ENCODE measurements at regions not wholly inside any gene's neighbourhood (a gene's known extent, or its start where the extent isn't known, plus 50 kb on each side); places are given as distances from the start of the nearest gene placed in this dataset.

DNA sequence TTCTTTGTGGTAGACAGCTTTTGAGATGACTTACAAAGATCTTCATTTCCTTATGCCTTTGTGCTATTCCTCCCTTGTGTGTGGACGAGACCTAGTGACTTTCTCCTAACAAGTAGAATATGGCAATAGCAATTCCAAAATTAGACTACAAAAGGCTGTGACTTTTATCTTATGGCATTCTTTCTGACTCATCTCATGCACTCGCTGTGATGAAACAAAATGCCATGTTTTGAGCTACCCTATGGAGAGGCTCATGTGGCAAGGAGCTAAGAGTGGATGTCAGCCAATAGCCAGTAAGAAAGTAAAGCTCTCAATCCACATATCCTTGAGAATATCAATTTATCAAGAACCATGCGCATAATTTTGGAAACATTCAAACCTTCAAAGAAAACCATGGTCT, 380.5 kb upstream of the SMC2 start:
- ATAC-seq (ENCODE audit: low read depth in 2 of 2) = no peak
- no peaks in the 10 kb centered on the region for H3K27me3 Mint-ChIP-seq
- no peaks in the 10 kb centered on the region for H3K4me1 Mint-ChIP-seq
- H3K27ac Mint-ChIP-seq = no peak overlapping the region
- no peak for DNase-seq
- no peak overlapping the region for H3K4me3 Mint-ChIP-seq
- H3K9me3 Mint-ChIP-seq = peaks cover 0 to 9% (median 6%) of the 10 kb centered on the region in 7 donors
- H3K36me3 Mint-ChIP-seq = no peaks in the 10 kb centered on the region

DNA sequence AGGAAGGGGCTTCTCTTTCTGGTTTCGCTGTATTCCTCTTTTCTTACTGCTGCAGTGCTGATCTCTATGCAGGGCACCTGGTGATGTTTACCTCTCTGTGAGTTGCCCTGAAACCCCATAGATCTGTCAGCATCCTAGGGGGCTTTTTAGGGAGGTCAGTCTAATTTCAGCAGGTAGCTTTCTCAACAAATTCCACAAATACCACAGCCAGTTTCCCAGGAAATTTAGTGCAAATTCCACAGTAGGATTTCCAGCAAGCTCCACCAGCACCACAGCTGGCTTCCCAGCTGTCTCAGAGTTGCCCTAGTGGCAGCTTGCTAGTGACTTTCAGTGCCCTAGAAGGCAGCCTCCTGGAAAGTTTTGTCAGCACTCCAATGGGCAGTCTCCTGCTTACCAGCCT, 379.1 kb upstream of the SMC2 start:
- Mint-ChIP-seq H3K9me3 (peaks cover 0 to 9% (median 5%) of the 10 kb centered on the region in 7 donors), H3K27me3 (no peaks in the 10 kb centered on the region), H3K27ac (no peak overlapping the region)

DNA sequence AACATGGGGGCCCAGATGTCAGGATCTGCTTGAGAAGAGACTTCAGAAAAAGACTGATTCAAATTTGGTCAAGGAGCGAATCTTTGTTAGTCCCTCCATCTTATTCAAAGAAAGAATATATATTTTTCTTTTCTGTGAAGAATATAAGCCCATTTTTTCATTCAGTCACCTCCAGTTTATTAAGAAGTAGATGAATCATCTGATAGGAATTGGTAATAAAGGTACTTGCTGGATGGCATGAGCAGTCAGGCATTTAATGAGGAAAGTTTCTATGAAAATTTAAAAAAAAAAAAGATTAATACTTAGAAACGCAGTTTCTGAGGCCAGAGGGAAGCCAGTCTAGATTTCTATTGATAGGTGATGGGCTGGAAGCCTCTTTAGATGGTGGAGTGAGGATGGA, 373.1 kb upstream of the SMC2 start:
- no peak overlapping the region for H3K4me3 Mint-ChIP-seq
- ATAC-seq (ENCODE audit: low read depth in 2 of 2) = no peak
- no peaks in the 10 kb centered on the region for H3K27me3 Mint-ChIP-seq
- H3K9me3 Mint-ChIP-seq = peaks cover 0 to 10% (median 3%) of the 10 kb centered on the region in 7 donors
- H3K27ac Mint-ChIP-seq = no peak overlapping the region
- no peaks in the 10 kb centered on the region for H3K4me1 Mint-ChIP-seq
- no peaks in the 10 kb centered on the region for H3K36me3 Mint-ChIP-seq
- no peak for DNase-seq

More for the DNA sequence above, 379.1 kb upstream of the SMC2 start:
- no peaks in the 10 kb centered on the region for H3K36me3 Mint-ChIP-seq
- ATAC-seq (ENCODE audit: low read depth in 2 of 2) (no peak), DNase-seq (no peak)
- H3K4me1 Mint-ChIP-seq = no peaks in the 10 kb centered on the region
- H3K4me3 Mint-ChIP-seq = no peak overlapping the region

DNA sequence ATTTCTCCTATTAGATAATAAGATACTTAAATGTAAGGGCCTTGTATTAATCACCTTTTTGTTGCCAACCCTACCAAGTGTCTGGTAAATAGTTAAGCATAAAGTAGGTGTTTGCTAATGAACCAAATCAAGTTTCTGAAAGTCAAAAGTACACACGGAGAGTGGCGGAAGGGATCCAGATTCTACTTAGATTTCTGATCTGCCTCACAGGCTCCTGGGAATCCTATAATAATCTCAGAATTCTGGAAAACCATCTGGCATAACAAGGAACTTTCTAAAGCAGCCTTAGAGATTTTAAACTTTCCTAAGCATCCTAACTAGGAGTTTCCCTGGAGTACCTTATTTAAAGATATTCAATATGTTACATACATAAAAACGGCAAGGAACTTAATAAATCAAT, 363.2 kb upstream of the SMC2 start:
- ATAC-seq (ENCODE audit: low read depth in 2 of 2) = no peak
- no peak overlapping the region for H3K27ac Mint-ChIP-seq
- H3K36me3 Mint-ChIP-seq = no peaks in the 10 kb centered on the region
- H3K4me3 Mint-ChIP-seq = no peak overlapping the region
- H3K27me3 Mint-ChIP-seq = no peaks in the 10 kb centered on the region
- no peak for DNase-seq
- H3K4me1 Mint-ChIP-seq = no peaks in the 10 kb centered on the region
- H3K9me3 Mint-ChIP-seq = peaks cover 0 to 10% (median 0%) of the 10 kb centered on the region in 7 donors

DNA sequence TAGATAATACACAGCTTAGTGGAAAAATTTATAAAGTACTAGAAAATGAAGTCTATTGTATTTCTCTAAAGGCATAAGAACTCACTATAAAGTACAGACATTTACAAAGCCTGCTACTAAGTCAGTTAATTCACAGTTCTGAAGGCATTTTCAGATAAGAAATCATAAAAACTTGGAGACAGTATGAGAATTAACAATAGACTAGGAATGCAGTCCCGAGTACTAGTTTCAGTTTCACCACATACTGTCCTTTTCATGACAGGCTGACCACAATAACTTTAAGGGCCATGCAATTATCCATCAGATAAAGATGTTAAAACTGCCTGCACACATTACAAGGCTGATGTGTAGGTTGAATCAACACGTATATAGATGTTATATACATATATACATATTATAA, 362.6 kb upstream of the SMC2 start:
- no peaks in the 10 kb centered on the region for H3K36me3 Mint-ChIP-seq
- no peaks in the 10 kb centered on the region for H3K4me1 Mint-ChIP-seq
- peaks cover 0 to 10% (median 0%) of the 10 kb centered on the region in 7 donors for H3K9me3 Mint-ChIP-seq
- DNase-seq = no peak
- no peak overlapping the region for H3K4me3 Mint-ChIP-seq
- no peaks in the 10 kb centered on the region for H3K27me3 Mint-ChIP-seq
- H3K27ac Mint-ChIP-seq = no peak overlapping the region
- ATAC-seq (ENCODE audit: low read depth in 2 of 2) = no peak

GRCh38 chr9:103734471-103734870, 359.6 kb upstream of the SMC2 start:
- Mint-ChIP-seq H3K27ac (no peak overlapping the region), H3K4me1 (no peaks in the 10 kb centered on the region), H3K9me3 (peaks cover 0 to 6% (median 0%) of the 10 kb centered on the region in 7 donors), H3K27me3 (no peaks in the 10 kb centered on the region), H3K4me3 (no peak overlapping the region), H3K36me3 (no peaks in the 10 kb centered on the region)
- DNase-seq (no peak), ATAC-seq (ENCODE audit: low read depth in 2 of 2) (no peak)

DNA sequence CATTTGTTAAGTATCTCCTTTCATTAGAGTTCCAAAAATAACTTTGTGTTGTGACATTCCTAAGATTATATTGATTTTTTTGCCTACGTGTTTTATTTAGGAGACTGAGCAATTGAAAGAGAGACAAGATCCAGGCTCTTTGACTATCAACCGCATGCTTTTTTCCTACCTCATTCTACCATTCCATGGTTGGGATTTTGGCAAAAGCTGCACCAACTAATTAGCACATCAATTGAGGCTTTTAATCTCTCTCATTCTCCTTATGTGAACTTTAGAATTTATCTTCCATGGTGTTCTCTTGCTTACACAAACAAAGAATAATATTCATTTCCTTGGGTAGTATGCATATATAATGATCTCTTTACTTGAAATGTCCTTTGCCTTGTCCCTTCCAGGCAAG, 338.7 kb upstream of the SMC2 start:
- no peaks in the 10 kb centered on the region for H3K36me3 Mint-ChIP-seq
- no peak overlapping the region for H3K27ac Mint-ChIP-seq
- no peaks in the 10 kb centered on the region for H3K4me1 Mint-ChIP-seq
- peaks cover 0 to 4% (median 0%) of the 10 kb centered on the region in 7 donors for H3K9me3 Mint-ChIP-seq
- H3K27me3 Mint-ChIP-seq = no peaks in the 10 kb centered on the region
- DNase-seq (no peak), ATAC-seq (ENCODE audit: low read depth in 2 of 2) (no peak)
- H3K4me3 Mint-ChIP-seq = no peak overlapping the region

GRCh38 chr9:103755986-103756385, 338.1 kb upstream of the SMC2 start:
- no peaks in the 10 kb centered on the region for H3K27me3 Mint-ChIP-seq
- H3K27ac Mint-ChIP-seq = no peak overlapping the region
- H3K4me1 Mint-ChIP-seq = no peaks in the 10 kb centered on the region
- DNase-seq (no peak), ATAC-seq (ENCODE audit: low read depth in 2 of 2) (no peak)
- H3K36me3 Mint-ChIP-seq = no peaks in the 10 kb centered on the region
- no peak overlapping the region for H3K4me3 Mint-ChIP-seq
- H3K9me3 Mint-ChIP-seq = peaks cover 0 to 4% (median 0%) of the 10 kb centered on the region in 7 donors

GRCh38 chr9:103757062-103757461, 337.0 kb upstream of the SMC2 start:
- H3K4me1 Mint-ChIP-seq = no peaks in the 10 kb centered on the region
- no peak for DNase-seq
- peaks cover 0 to 7% (median 0%) of the 10 kb centered on the region in 7 donors for H3K9me3 Mint-ChIP-seq
- no peak for ATAC-seq (ENCODE audit: low read depth in 2 of 2)
- no peaks in the 10 kb centered on the region for H3K27me3 Mint-ChIP-seq
- no peak overlapping the region for H3K27ac Mint-ChIP-seq
- no peaks in the 10 kb centered on the region for H3K36me3 Mint-ChIP-seq
- no peak overlapping the region for H3K4me3 Mint-ChIP-seq

GRCh38 chr9:103761466-103761865, 332.6 kb upstream of the SMC2 start:
- no peaks in the 10 kb centered on the region for H3K4me1 Mint-ChIP-seq
- DNase-seq (no peak), ATAC-seq (ENCODE audit: low read depth in 2 of 2) (no peak)
- no peak overlapping the region for H3K27ac Mint-ChIP-seq
- peaks cover 0 to 5% of the 10 kb centered on the region in 2 donors for H3K36me3 Mint-ChIP-seq
- H3K9me3 Mint-ChIP-seq = peaks cover 0 to 8% (median 2%) of the 10 kb centered on the region in 7 donors
- H3K4me3 Mint-ChIP-seq = no peak overlapping the region
- H3K27me3 Mint-ChIP-seq = no peaks in the 10 kb centered on the region

DNA sequence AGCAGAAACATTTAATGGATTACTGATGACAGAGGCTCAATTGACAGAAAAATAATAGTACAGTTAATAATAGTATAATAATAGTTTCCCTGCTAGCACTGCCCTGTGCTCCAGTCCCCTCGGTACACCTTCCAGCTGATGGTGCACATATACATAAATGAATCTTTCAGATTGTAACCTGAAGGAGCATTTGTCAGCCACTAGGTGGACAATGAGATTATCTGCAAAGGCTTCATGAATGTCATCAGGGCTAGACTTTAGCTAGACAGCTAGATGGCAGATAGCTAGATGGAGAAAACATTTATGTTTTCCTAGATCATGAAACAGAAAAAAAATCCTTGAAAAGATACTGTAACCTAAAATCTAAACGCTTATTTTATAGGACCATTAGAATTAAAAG, 304.4 kb upstream of the SMC2 start:
- DNase-seq = no peak
- Mint-ChIP-seq H3K9me3 (peaks cover 0 to 6% (median 3%) of the 10 kb centered on the region in 7 donors), H3K27me3 (no peaks in the 10 kb centered on the region), H3K36me3 (no peaks in the 10 kb centered on the region), H3K27ac (no peak overlapping the region), H3K4me3 (no peak overlapping the region), H3K4me1 (no peaks in the 10 kb centered on the region)
- ATAC-seq (ENCODE audit: low read depth in 2 of 2) = no peak

GRCh38 chr9:103798620-103799019, 295.5 kb upstream of the SMC2 start:
- H3K36me3 Mint-ChIP-seq = no peaks in the 10 kb centered on the region
- no peak for ATAC-seq (ENCODE audit: low read depth in 2 of 2)
- no peaks in the 10 kb centered on the region for H3K4me1 Mint-ChIP-seq
- H3K27ac Mint-ChIP-seq = no peak overlapping the region
- no peaks in the 10 kb centered on the region for H3K9me3 Mint-ChIP-seq
- no peak for DNase-seq
- no peaks in the 10 kb centered on the region for H3K27me3 Mint-ChIP-seq
- H3K4me3 Mint-ChIP-seq = no peak overlapping the region

- Mint-ChIP-seq H3K27me3 (no peaks in the 10 kb centered on the region), H3K9me3 (no peaks in the 10 kb centered on the region), H3K36me3 (no peaks in the 10 kb centered on the region), H3K4me3 (no peak overlapping the region), H3K4me1 (no peaks in the 10 kb centered on the region), H3K27ac (no peak overlapping the region)
- ATAC-seq (ENCODE audit: low read depth in 2 of 2) (no peak), DNase-seq (no peak)
These were observed 294.1 kb upstream of the SMC2 start for GRCh38 chr9:103799959-103800358.

- Mint-ChIP-seq H3K36me3 (no peaks in the 10 kb centered on the region), H3K9me3 (peaks cover 0 to 5% (median 0%) of the 10 kb centered on the region in 7 donors)
- no peak for ATAC-seq (ENCODE audit: low read depth in 2 of 2)
These were observed 292.0 kb upstream of the SMC2 start for GRCh38 chr9:103802068-103802467.

DNA sequence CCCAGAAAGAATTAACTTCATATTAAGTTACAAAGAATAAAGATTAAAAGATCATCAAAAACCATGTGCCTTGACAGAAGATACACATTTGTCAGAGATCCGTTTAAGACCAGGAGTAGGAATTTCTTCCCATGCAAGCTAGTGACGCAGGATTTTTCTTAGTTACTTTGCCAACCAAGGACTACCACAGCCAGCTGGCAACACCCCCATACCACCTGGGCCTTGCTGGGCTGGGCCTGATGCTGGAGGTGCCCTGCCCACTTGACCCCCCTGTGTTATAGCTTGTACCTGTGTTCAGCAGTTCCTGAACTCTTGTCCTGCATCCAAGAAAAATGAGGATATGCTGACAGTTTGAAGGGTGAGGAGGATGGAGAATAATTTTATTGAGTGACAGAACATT, 290.9 kb upstream of the SMC2 start:
- no peaks in the 10 kb centered on the region for H3K27me3 Mint-ChIP-seq
- H3K36me3 Mint-ChIP-seq = no peaks in the 10 kb centered on the region
- H3K4me3 Mint-ChIP-seq = no peak overlapping the region
- H3K9me3 Mint-ChIP-seq = peaks cover 0 to 5% (median 0%) of the 10 kb centered on the region in 7 donors
- ATAC-seq (ENCODE audit: low read depth in 2 of 2) (no peak), DNase-seq (no peak)
- H3K4me1 Mint-ChIP-seq = no peaks in the 10 kb centered on the region
- no peak overlapping the region for H3K27ac Mint-ChIP-seq

More at GRCh38 chr9:103802068-103802467, 292.0 kb upstream of the SMC2 start:
- H3K4me1 Mint-ChIP-seq = no peaks in the 10 kb centered on the region
- no peak overlapping the region for H3K4me3 Mint-ChIP-seq
- DNase-seq = no peak
- no peak overlapping the region for H3K27ac Mint-ChIP-seq
- no peaks in the 10 kb centered on the region for H3K27me3 Mint-ChIP-seq

Measured in naive B cell (primary cell).